HAP-1 (cell line): ENCODE measurements at regions not wholly inside any gene's neighbourhood (a gene's known extent, or its start where the extent isn't known, plus 50 kb on each side); places are given as distances from the start of the nearest gene placed in this dataset.

Experiments used
- DNase-seq, 2 experiments: peaks; one replicate each; pipeline ENCODE4 v3.0.0-alpha.2; 2016 to 2020; ENCODE audit warnings: low spot score in 2 of 2
- H3K27me3 ChIP-seq: fragments of 250-450 bp; sonication (Bioruptor Pico); 2 replicates; pipeline ENCODE4 v1.5.1; 2020; ENCODE audit warnings: low read depth, mild to moderate bottlenecking, moderate library complexity
- H3K36me3 ChIP-seq: fragments of 250-450 bp; sonication (Bioruptor Pico); replicated peaks from 2 replicates; pipeline ENCODE4 v1.5.1; 2020; ENCODE audit warnings: mild to moderate bottlenecking
- H3K4me1 ChIP-seq: fragments of 250-450 bp; sonication (Bioruptor Pico); 2 replicates; pipeline ENCODE4 v1.5.1; 2020; ENCODE audit warnings: mild to moderate bottlenecking
- H3K4me3 ChIP-seq: fragments of 250-450 bp; sonication (Bioruptor Pico); 2 replicates; pipeline ENCODE4 v1.5.1; 2020; ENCODE audit warnings: mild to moderate bottlenecking, moderate library complexity
- H3K9me3 ChIP-seq: fragments of 250-450 bp; sonication (Bioruptor Pico); 2 replicates; pipeline ENCODE4 v1.5.1; 2020; ENCODE audit warnings: mild to moderate bottlenecking, moderate library complexity
- in situ Hi-C: fragments of 300-500 bp; cut with MboI; formaldehyde crosslinking; loops from 3 replicates; pipeline ENCODE4 v1.14.3; 2020; ENCODE audit warnings: low sequenced_read_pairs, inconsistent platforms, mixed read lengths

DNA sequence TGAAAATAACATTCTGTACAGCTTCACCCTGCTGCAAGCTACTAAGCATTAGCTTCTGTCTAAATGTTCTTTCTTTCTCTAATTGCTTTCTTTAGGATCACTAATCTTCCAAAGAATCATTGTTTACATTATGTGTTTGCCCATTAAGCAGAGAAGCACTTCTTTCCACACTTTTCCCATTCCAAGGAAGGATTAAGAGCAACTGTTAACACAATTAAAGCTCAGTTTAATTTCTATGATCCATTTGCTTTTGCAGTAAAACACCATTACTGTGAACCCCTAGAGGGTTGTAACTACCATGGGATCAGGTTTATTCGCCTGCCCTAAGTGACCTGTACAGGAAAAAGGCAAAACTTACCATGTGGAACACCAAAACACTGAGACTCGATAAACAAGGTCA is 125.8 kb upstream of the ZNF385D start:
- Histone ChIP-seq H3K9me3 (no peaks in the 10 kb centered on the region), H3K27me3 (no peaks in the 10 kb centered on the region), H3K4me3 (no peak overlapping the region), H3K36me3 (no peaks in the 10 kb centered on the region), H3K4me1 (no peaks in the 10 kb centered on the region)
- peak; percentile 8 to 61 for DNase-seq
- in situ Hi-C loops = loop anchor here (25.0 kb wide), 2 partner anchors 389 to 1364 kb away; no protein-coding TSS in a partner anchor

DNA sequence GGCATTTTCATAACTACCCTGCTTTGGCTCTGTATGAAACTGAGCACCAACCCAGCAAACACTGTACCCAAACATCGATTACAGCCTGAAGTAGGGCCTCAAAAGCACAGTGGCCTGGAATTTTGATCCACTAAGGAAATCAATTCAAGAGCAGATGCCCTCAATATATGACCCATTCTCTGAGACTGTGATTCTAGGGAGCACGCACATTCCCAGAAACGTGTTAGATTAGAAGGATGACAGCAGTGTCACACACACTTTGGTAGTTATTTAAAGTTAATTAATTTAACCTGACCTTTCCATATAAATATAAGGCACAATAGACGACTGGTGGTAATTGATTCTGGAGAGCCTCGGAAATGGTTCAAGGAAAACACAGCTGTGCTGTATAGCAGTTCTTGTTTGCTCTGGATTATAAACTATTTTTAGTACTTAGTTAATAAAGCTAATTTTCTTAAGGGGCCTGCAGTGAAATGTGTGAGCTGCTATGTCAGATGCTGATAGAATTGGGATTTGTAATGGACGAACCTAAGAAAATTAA is 126.3 kb upstream of the ZNF385D start:
- Histone ChIP-seq H3K36me3 (no peaks in the 10 kb centered on the region), H3K4me1 (no peaks in the 10 kb centered on the region), H3K27me3 (no peaks in the 10 kb centered on the region), H3K4me3 (no peak overlapping the region), H3K9me3 (no peaks in the 10 kb centered on the region)
- in situ Hi-C loops = loop anchor here (25.0 kb wide), 2 partner anchors 390 to 1365 kb away; no protein-coding TSS in a partner anchor
- DNase-seq = no peak

DNA sequence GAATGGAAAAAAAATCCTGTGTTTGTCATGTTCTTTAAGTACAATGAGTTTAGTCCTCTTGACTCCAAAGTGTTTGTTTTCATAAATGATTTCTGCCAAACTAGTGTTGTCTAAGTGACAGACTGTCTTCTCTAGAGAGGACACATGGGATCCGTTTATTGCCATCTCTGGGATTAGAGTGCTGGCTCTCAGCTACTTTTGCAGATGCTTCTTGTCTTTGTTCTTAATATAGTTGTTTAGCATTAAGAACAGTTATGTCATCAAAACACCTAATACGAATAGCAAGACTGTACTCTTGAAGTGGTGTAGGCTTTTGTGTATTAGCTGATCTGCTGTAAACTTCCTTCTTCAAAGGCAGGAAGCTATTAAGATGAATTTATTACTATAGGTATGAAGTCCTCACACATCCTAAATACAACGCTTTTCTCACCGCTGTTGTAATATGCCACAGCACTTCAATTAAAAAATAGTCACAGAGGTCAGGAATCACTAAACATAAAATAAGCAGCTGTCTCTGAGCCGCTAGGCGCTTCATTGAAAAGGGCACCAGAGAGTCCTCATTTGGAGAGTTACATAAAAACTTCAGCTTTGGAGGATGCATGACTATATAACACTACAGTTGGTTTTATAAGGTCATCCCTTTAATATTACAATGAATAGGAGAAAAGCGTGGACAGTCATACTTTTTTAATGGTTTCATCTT is 128.3 kb upstream of the ZNF385D start:
- Histone ChIP-seq H3K9me3 (no peaks in the 10 kb centered on the region), H3K36me3 (no peaks in the 10 kb centered on the region), H3K4me3 (no peak overlapping the region), H3K27me3 (no peaks in the 10 kb centered on the region), H3K4me1 (no peaks in the 10 kb centered on the region)
- no peak for DNase-seq
- in situ Hi-C loops = loop anchor here (25.0 kb wide), 2 partner anchors 392 to 1367 kb away; no protein-coding TSS in a partner anchor

DNA sequence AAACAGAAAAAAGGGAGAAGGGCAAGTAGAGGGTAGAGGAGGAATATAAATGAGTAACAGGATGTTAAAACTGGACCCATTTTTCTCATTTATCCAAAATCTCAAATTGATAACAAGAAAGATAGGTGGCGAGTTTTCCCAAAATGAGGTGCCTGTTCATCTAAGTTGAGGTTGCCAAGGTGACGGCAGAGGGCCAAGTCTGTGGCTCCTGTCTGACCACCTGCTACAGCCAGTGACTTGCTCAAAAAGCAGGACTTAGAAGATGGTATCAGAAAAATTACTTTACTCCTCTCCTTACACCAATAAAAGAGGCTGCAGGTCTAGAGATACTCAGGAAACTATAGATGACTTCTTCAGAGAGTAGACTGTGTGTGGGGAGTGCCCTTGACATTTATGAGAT is 137.6 kb upstream of the ZNF385D start:
- Histone ChIP-seq H3K9me3 (no peaks in the 10 kb centered on the region), H3K36me3 (no peaks in the 10 kb centered on the region), H3K4me1 (no peaks in the 10 kb centered on the region), H3K27me3 (no peaks in the 10 kb centered on the region), H3K4me3 (no peak overlapping the region)
- in situ Hi-C loops = loop anchor here (10.0 to 25.0 kb wide), 3 partner anchors 134 to 1376 kb away; partner anchors contain the start of gene ZNF385D
- no peak for DNase-seq

- H3K36me3 ChIP-seq = no peaks in the 10 kb centered on the region
- DNase-seq = no peak
- no peaks in the 10 kb centered on the region for H3K4me1 ChIP-seq
- no peaks in the 10 kb centered on the region for H3K9me3 ChIP-seq
- in situ Hi-C loops = loop anchor here (10.0 to 25.0 kb wide), 3 partner anchors 134 to 1377 kb away; partner anchors contain the start of gene ZNF385D
- no peaks in the 10 kb centered on the region for H3K27me3 ChIP-seq
- no peak overlapping the region for H3K4me3 ChIP-seq
These were observed 138.2 kb upstream of the ZNF385D start for GRCh38 chr3:21889166-21889565.

- in situ Hi-C loops = loop anchor here (25.0 kb wide), 2 partner anchors 405 to 1380 kb away; no protein-coding TSS in a partner anchor
- Histone ChIP-seq H3K27me3 (no peaks in the 10 kb centered on the region), H3K4me3 (no peak overlapping the region), H3K36me3 (no peaks in the 10 kb centered on the region), H3K9me3 (no peaks in the 10 kb centered on the region), H3K4me1 (no peaks in the 10 kb centered on the region)
- no peak for DNase-seq
These were observed 141.1 kb upstream of the ZNF385D start for GRCh38 chr3:21892104-21892503.

- Histone ChIP-seq H3K9me3 (no peaks in the 10 kb centered on the region), H3K27me3 (no peaks in the 10 kb centered on the region), H3K36me3 (no peaks in the 10 kb centered on the region), H3K4me3 (no peak overlapping the region), H3K4me1 (no peaks in the 10 kb centered on the region)
- DNase-seq = no peak
- in situ Hi-C loops = loop anchor here (25.0 kb wide), 2 partner anchors 406 to 1381 kb away; no protein-coding TSS in a partner anchor
These were observed 142.2 kb upstream of the ZNF385D start for GRCh38 chr3:21893242-21893641.

GRCh38 chr3:21894459-21895340 is 143.7 kb upstream of the ZNF385D start:
- Histone ChIP-seq H3K27me3 (no peaks in the 10 kb centered on the region), H3K4me1 (no peaks in the 10 kb centered on the region), H3K9me3 (no peaks in the 10 kb centered on the region), H3K36me3 (no peaks in the 10 kb centered on the region), H3K4me3 (no peak overlapping the region)
- DNase-seq = peak; percentile 6 to 29
- in situ Hi-C loops = loop anchor here (25.0 kb wide), 2 partner anchors 407 to 1382 kb away; no protein-coding TSS in a partner anchor

- in situ Hi-C loops = loop anchor here (25.0 kb wide), 2 partner anchors 411 to 1386 kb away; no protein-coding TSS in a partner anchor
- Histone ChIP-seq H3K36me3 (no peaks in the 10 kb centered on the region), H3K27me3 (no peaks in the 10 kb centered on the region), H3K9me3 (no peaks in the 10 kb centered on the region), H3K4me3 (no peak overlapping the region), H3K4me1 (no peaks in the 10 kb centered on the region)
- no peak for DNase-seq
These were observed 147.3 kb upstream of the ZNF385D start for GRCh38 chr3:21898316-21898715.

- H3K4me3 ChIP-seq = no peak overlapping the region
- no peaks in the 10 kb centered on the region for H3K9me3 ChIP-seq
- in situ Hi-C loops = no loop called here
- no peaks in the 10 kb centered on the region for H3K27me3 ChIP-seq
- no peak for DNase-seq
- no peaks in the 10 kb centered on the region for H3K36me3 ChIP-seq
- no peaks in the 10 kb centered on the region for H3K4me1 ChIP-seq
These were observed 150.5 kb upstream of the ZNF385D start for GRCh38 chr3:21901484-21901883.

GRCh38 chr3:21902956-21903355 is 151.9 kb upstream of the ZNF385D start:
- Histone ChIP-seq H3K36me3 (no peaks in the 10 kb centered on the region), H3K4me3 (no peak overlapping the region), H3K4me1 (no peaks in the 10 kb centered on the region), H3K27me3 (no peaks in the 10 kb centered on the region), H3K9me3 (no peaks in the 10 kb centered on the region)
- in situ Hi-C loops = no loop called here
- no peak for DNase-seq

DNA sequence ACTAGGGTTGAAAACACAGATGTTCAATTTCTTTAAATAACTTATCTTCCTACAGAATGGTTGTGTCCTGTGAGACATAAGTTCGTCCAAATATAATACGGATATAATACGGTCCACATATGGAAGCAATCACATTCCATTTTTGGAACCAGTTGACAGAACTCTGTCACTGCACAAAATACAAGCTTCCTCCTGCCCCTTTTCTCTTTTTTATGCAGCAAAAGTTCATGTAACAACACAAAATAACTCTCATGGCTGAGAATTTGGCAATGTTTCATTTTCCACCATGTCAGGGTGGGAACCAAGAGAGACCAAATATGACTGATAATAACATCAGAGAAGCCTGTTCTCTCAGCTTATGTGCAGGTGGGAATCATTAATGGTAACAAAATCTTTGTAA is 158.1 kb upstream of the ZNF385D start:
- no peak overlapping the region for H3K4me3 ChIP-seq
- in situ Hi-C loops = no loop called here
- H3K36me3 ChIP-seq = no peaks in the 10 kb centered on the region
- H3K27me3 ChIP-seq = no peaks in the 10 kb centered on the region
- H3K9me3 ChIP-seq = no peaks in the 10 kb centered on the region
- H3K4me1 ChIP-seq = no peaks in the 10 kb centered on the region
- DNase-seq = no peak

DNA sequence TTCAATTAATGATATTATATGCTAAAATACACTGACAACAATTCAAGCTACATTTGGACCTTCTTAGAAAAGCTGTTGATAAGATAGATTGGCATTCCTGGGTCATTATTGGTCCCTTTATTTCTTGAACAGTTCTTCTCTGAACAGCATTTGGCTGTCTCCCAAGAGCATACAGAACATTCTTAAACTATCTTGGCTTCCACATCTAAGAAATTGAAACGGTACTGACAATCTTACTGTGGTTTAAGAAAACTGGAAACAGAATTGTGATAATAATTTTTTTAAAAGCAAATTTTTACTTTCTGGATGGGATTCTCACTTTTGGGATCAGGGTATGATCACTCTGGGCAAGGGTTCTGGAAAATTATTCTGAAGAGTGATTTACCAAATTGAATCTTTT is 161.7 kb upstream of the ZNF385D start:
- in situ Hi-C loops = no loop called here
- no peaks in the 10 kb centered on the region for H3K36me3 ChIP-seq
- no peaks in the 10 kb centered on the region for H3K27me3 ChIP-seq
- no peak for DNase-seq
- H3K4me1 ChIP-seq = no peaks in the 10 kb centered on the region
- no peak overlapping the region for H3K4me3 ChIP-seq
- H3K9me3 ChIP-seq = no peaks in the 10 kb centered on the region
